ENCODE measurements at regions not wholly inside any gene's neighbourhood (a gene's known extent, or its start where the extent isn't known, plus 50 kb on each side); places are given as distances from the start of the nearest gene placed in this dataset.

DNA sequence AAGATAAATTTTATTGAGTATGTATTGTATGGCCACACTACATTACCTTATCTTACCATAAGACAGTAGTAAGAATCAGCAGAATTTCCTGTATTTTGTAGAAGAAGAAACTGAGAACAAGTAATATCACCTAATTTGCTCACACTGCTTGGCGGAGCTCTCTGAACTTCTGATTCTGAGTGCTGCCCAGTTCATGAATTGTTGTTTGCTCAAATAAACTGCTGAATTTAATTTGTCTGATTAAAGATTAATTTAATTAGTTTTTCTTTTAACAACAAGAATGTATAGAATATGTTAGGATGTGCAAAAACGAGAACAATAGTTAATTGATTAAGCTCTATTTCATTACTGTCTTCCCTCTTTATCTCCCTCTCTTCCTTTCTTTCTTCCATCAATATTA, 100.1 kb upstream of the ERBB4 start:
- no peak overlapping the region for H3K4me3 ChIP-seq (ENCODE audit: low read depth, low read length)
- TF ChIP-seq, protein P1, sequence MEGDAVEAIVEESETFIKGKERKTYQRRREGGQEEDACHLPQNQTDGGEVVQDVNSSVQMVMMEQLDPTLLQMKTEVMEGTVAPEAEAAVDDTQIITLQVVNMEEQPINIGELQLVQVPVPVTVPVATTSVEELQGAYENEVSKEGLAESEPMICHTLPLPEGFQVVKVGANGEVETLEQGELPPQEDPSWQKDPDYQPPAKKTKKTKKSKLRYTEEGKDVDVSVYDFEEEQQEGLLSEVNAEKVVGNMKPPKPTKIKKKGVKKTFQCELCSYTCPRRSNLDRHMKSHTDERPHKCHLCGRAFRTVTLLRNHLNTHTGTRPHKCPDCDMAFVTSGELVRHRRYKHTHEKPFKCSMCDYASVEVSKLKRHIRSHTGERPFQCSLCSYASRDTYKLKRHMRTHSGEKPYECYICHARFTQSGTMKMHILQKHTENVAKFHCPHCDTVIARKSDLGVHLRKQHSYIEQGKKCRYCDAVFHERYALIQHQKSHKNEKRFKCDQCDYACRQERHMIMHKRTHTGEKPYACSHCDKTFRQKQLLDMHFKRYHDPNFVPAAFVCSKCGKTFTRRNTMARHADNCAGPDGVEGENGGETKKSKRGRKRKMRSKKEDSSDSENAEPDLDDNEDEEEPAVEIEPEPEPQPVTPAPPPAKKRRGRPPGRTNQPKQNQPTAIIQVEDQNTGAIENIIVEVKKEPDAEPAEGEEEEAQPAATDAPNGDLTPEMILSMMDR (IDR thresholded peaks at IDR 0.05; ENCODE audit: borderline replicate concordance, insufficient read depth, low read depth, low read length) = no peak

DNA sequence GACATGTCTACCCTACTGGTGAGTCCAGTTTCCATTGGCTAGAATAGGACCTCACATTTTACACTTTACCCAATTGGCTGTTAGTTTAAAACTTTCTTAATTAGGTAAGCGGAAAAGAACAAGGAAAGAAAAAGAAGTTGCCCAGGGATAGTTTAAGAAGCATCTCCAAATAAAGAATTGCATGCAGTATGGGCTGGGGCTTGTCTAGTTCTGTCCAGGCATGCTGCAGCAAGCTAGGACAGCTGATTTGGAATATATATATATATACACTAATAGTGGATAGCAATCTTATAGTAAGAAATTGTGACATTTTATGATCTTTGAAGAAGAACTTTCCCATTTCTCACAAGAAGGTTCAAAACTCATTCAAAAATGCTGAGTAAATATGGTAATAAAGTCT, 90.0 kb upstream of the ERBB4 start:
- TF ChIP-seq, protein P1 (IDR thresholded peaks at IDR 0.05; ENCODE audit: borderline replicate concordance, insufficient read depth, low read depth, low read length) = no peak
- H3K4me3 ChIP-seq (ENCODE audit: low read depth, low read length) = no peak overlapping the region

DNA sequence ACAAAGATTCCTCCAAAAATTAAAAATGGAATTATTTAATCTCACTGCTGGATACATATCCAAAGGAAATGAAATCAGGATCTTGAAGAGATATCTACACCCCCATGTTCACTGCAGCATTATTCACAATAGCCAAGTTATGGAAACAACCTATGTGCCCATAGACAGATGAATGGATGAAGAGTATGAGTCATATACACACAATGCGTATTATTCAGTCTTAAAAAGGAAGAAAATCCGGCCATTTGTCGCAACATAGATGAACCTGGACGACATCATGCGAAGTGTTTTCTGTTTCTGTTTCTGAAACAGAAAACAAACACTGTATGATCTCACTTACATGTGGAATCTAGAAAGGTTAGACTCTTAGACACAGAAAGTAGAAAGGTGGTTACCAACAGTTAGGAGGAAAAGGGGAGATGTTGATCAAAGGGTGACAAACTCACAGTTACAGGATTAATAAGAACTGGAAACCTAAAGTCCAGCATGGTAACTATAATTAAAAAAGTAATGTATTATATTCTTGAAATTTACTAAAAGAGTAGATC, 87.8 kb upstream of the ERBB4 start:
- TF ChIP-seq, protein P1 (IDR thresholded peaks at IDR 0.05; ENCODE audit: borderline replicate concordance, insufficient read depth, low read depth, low read length) = no peak
- H3K4me3 ChIP-seq (ENCODE audit: low read depth, low read length) = no peak overlapping the region

DNA sequence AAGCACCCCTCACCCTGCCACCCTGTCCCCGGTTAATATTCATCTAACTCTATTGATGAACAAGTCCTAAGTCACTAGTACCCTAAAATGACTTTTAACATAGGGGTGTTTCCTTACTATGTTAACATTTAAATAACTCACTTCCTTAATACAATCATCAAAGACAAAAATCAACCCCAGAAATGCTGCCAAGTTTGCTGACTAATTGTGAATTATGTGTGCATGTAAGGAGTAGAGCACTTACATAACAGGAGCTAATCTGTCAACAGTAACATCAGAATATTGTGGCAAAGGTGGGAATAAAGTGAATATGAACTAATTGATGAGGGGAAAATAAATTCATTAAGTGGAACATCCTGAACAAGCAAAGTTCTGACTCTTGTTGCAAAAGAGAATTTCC, 81.4 kb upstream of the ERBB4 start:
- TF ChIP-seq, protein P1 (IDR thresholded peaks at IDR 0.05; ENCODE audit: borderline replicate concordance, insufficient read depth, low read depth, low read length) = no peak
- H3K4me3 ChIP-seq (ENCODE audit: low read depth, low read length) = no peak overlapping the region

DNA sequence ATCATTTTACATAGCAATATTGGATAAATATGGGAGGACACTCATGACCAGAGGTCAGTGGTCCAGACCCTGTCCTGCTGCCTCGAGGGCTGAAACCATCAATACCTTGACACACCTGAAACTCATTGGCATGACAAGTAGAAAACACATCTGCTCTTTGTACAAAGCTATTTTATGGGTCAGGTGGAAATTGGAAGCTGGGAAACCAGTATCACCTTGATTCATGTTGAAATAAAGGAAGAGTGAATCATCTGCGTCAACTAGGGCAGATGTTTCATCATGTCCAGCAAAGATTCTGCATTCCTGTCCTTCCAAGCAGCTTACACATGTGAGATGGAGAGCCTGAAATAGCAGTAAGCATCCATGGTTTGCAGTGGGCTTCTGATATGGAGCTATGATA, 80.0 kb upstream of the ERBB4 start:
- H3K4me3 ChIP-seq (ENCODE audit: low read depth, low read length) = no peak overlapping the region
- TF ChIP-seq, protein P1 (IDR thresholded peaks at IDR 0.05; ENCODE audit: borderline replicate concordance, insufficient read depth, low read depth, low read length) = no peak

DNA sequence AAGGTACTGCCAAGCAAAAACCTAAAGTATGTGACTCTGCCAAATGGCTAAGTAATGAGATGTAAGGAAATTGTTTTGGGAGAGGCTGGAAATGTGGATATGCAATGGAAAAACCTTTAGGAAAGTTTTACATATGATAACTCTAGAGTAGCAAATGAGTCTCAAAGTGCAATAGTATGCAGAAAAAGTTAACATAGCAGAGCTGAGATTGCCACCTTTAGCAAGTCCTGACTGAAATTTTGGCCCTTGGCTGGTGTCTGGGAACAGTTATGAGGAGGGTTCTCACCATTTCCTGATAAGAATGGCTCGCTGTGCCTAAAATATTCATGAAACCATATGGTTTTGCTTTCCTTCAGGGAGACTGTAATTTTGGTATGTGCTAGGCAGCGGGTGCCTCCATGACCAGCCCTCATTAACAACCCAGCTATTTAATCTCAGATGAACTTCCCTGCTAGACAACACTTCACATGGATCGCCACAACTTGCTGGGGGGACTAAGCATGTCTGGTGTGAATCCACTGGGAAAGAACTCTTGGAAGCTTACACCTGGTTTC, 72.3 kb upstream of the ERBB4 start:
- TF ChIP-seq, protein P1 (IDR thresholded peaks at IDR 0.05; ENCODE audit: borderline replicate concordance, insufficient read depth, low read depth, low read length) = no peak
- no peak overlapping the region for H3K4me3 ChIP-seq (ENCODE audit: low read depth, low read length)

DNA sequence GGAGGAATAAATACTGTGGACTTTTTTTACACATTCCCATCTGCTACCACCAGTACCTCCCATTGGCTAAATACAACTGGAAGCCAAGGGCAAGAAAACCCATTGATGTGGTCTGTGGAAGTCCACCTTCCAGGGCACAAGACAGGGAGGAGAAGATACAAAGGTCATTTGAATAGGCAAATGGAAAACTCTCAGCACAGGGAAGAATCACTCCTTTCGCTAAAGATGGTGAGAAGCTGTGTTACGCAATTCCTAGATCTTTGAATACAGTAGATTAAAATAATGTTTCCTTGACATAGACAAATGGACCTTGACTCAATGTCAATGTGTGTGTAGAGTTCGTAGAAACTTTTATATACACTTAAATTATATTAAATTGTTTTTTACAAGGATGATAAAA, 70.9 kb upstream of the ERBB4 start:
- TF ChIP-seq, protein P1 (IDR thresholded peaks at IDR 0.05; ENCODE audit: borderline replicate concordance, insufficient read depth, low read depth, low read length) = no peak
- no peak overlapping the region for H3K4me3 ChIP-seq (ENCODE audit: low read depth, low read length)
